NCI-H2171 treated with DMSO at 0.1 percent for 48 hours (cell line): ENCODE measurements at regions not wholly inside any gene's neighbourhood (a gene's known extent, or its start where the extent isn't known, plus 50 kb on each side); places are given as distances from the start of the nearest gene placed in this dataset.

Source experiments
- DNase-seq: peaks from one replicate; lab custom pipeline; 2025; lab: John Stamatoyannopoulos, UW

GRCh38 chr2:105150231-105150630 is 91.3 kb upstream of the GPR45 start:
- no peak for DNase-seq

- DNase-seq: no peak
Measured at GRCh38 chr2:105154119-105154818, 87.3 kb upstream of the GPR45 start.

GRCh38 chr2:105156166-105156565 is 85.4 kb upstream of the GPR45 start:
- DNase-seq: no peak

- DNase-seq: no peak
Measured at GRCh38 chr2:105158002-105158401, 83.5 kb upstream of the GPR45 start.

- DNase-seq: no peak
Measured at GRCh38 chr2:105166688-105167087, 74.9 kb upstream of the GPR45 start.

GRCh38 chr2:105168543-105168942 is 73.0 kb upstream of the GPR45 start:
- no peak for DNase-seq

- DNase-seq: no peak
Measured at GRCh38 chr2:105175231-105175630, 66.3 kb upstream of the GPR45 start.

- peak; percentile 49 for DNase-seq
Measured at GRCh38 chr2:105176429-105176828, 65.1 kb upstream of the GPR45 start.

GRCh38 chr2:105177008-105177407 is 64.5 kb upstream of the GPR45 start:
- no peak for DNase-seq

- DNase-seq: no peak
Measured at GRCh38 chr2:105177536-105178254, 63.8 kb upstream of the GPR45 start.

GRCh38 chr2:105179469-105180372 is 61.8 kb upstream of the GPR45 start:
- no peak for DNase-seq

- DNase-seq: no peak
Measured at GRCh38 chr2:105180491-105180972, 61.0 kb upstream of the GPR45 start.

- no peak for DNase-seq
Measured at GRCh38 chr2:105181282-105181681, 60.3 kb upstream of the GPR45 start.

- DNase-seq: no peak
Measured at GRCh38 chr2:105183555-105184323, 57.8 kb upstream of the GPR45 start.

- DNase-seq: no peak
Measured at GRCh38 chr2:105184420-105184819, 57.1 kb upstream of the GPR45 start.

- DNase-seq: no peak
Measured at GRCh38 chr2:105186967-105187498, 54.5 kb upstream of the GPR45 start.

- DNase-seq: no peak
Measured at GRCh38 chr2:105187531-105187930, 54.0 kb upstream of the GPR45 start.

GRCh38 chr2:105188343-105188742 is 53.2 kb upstream of the GPR45 start:
- no peak for DNase-seq
